ENCODE measurements at regions not wholly inside any gene's neighbourhood (a gene's known extent, or its start where the extent isn't known, plus 50 kb on each side); places are given as distances from the start of the nearest gene placed in this dataset.

- no peak overlapping the region for H3K27ac ChIP-seq (ENCODE audit: low read length)
- POLR2A ChIA-PET: no interaction called here
- H3K4me3 ChIP-seq (ENCODE audit: low read depth in 2 of 2, low read length in 2 of 2): no peak overlapping the region
- BruUV-seq (replicated peaks): no TSS peak
- CTCF ChIA-PET: no interaction called here
- H3K36me3 ChIP-seq (ENCODE audit: control insufficient read depth, insufficient read depth, low read length): no peaks in the 10 kb centered on the region
- intact Hi-C loops (cut with micrococcal nuclease; ENCODE audit: unreplicated experiment): no loop called here
- H3K9me3 ChIP-seq (ENCODE audit: control insufficient read depth, insufficient read depth, low read depth, low read length): no peaks in the 10 kb centered on the region; the same call in 1 of the 2 replicates
- DNase-seq (ENCODE audit: low read depth, low spot score): no peak
- H3K27me3 ChIP-seq (ENCODE audit: control insufficient read depth, insufficient read depth, low read length): no peaks in the 10 kb centered on the region
- in situ Hi-C loops (cut with HindIII; ENCODE audit: low pct_unique_long_range_greater_than_20kb, low sequenced_read_pairs): no loop called here
- H3K4me1 ChIP-seq (ENCODE audit: control insufficient read depth, insufficient read depth, low read length): no peaks in the 10 kb centered on the region
- TF ChIP-seq SIN3A (IDR thresholded peaks at IDR 0.05; ENCODE audit: borderline replicate concordance, insufficient read depth, low read depth, low read length) (no peak), REST (IDR thresholded peaks at IDR 0.05; ENCODE audit: insufficient read depth in 1 of 2, low read depth in 2 of 2, low read length in 1 of 2) (no peak), POLR2AphosphoS5 (IDR thresholded peaks at IDR 0.05; ENCODE audit: low read depth, low read length) (no peak), TCF7L2 (IDR thresholded peaks at IDR 0.05; ENCODE audit: low read depth, low read length) (no peak)
- TF ChIP-seq, protein P1, sequence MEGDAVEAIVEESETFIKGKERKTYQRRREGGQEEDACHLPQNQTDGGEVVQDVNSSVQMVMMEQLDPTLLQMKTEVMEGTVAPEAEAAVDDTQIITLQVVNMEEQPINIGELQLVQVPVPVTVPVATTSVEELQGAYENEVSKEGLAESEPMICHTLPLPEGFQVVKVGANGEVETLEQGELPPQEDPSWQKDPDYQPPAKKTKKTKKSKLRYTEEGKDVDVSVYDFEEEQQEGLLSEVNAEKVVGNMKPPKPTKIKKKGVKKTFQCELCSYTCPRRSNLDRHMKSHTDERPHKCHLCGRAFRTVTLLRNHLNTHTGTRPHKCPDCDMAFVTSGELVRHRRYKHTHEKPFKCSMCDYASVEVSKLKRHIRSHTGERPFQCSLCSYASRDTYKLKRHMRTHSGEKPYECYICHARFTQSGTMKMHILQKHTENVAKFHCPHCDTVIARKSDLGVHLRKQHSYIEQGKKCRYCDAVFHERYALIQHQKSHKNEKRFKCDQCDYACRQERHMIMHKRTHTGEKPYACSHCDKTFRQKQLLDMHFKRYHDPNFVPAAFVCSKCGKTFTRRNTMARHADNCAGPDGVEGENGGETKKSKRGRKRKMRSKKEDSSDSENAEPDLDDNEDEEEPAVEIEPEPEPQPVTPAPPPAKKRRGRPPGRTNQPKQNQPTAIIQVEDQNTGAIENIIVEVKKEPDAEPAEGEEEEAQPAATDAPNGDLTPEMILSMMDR (IDR thresholded peaks at IDR 0.05): no peak
- no peak for ATAC-seq
Measured at GRCh38 chr3:96175500-96175899, 638.9 kb upstream of the EPHA6 start.

GRCh38 chr3:96182756-96183155, 631.6 kb upstream of the EPHA6 start:
- H3K9me3 ChIP-seq (ENCODE audit: control insufficient read depth, insufficient read depth, low read depth, low read length): no peaks in the 10 kb centered on the region
- H3K27ac ChIP-seq (ENCODE audit: low read length): no peak overlapping the region
- H3K4me3 ChIP-seq (ENCODE audit: low read depth in 2 of 2, low read length in 2 of 2): no peak overlapping the region
- H3K36me3 ChIP-seq (ENCODE audit: control insufficient read depth, insufficient read depth, low read length): no peaks in the 10 kb centered on the region
- H3K4me1 ChIP-seq (ENCODE audit: control insufficient read depth, insufficient read depth, low read length): no peaks in the 10 kb centered on the region
- intact Hi-C loops (cut with micrococcal nuclease; ENCODE audit: unreplicated experiment): no loop called here
- ATAC-seq: no peak
- no peak for DNase-seq (ENCODE audit: low read depth, low spot score)
- CTCF ChIA-PET: no interaction called here
- no TSS peak for BruUV-seq (replicated peaks)
- TF ChIP-seq TCF7L2 (IDR thresholded peaks at IDR 0.05; ENCODE audit: low read depth, low read length): no peak
- no peak for TF ChIP-seq REST (IDR thresholded peaks at IDR 0.05; ENCODE audit: insufficient read depth in 1 of 2, low read depth in 2 of 2, low read length in 1 of 2)
- no peak for TF ChIP-seq POLR2AphosphoS5 (IDR thresholded peaks at IDR 0.05; ENCODE audit: low read depth, low read length)
- TF ChIP-seq, protein P1 (IDR thresholded peaks at IDR 0.05): no peak
- no peak for TF ChIP-seq SIN3A (IDR thresholded peaks at IDR 0.05; ENCODE audit: borderline replicate concordance, insufficient read depth, low read depth, low read length)
- POLR2A ChIA-PET: no interaction called here
- in situ Hi-C loops (cut with HindIII; ENCODE audit: low pct_unique_long_range_greater_than_20kb, low sequenced_read_pairs): no loop called here
- H3K27me3 ChIP-seq (ENCODE audit: control insufficient read depth, insufficient read depth, low read length): no peaks in the 10 kb centered on the region
